Fibroblast of mammary gland (primary cell): ENCODE measurements at regions not wholly inside any gene's neighbourhood (a gene's known extent, or its start where the extent isn't known, plus 50 kb on each side); places are given as distances from the start of the nearest gene placed in this dataset.

Source experiments
- DNase-seq: peaks from one replicate; pipeline ENCODE4 v3.0.0-alpha.2; 2010; ENCODE audit warnings: low read depth
- H3K4me3 ChIP-seq: 2 replicates; pipeline ENCODE4 v1.5.1; 2011; ENCODE audit warnings: low read depth, mild to moderate bottlenecking, low read length, moderate library complexity; ENCODE audit not compliant: control insufficient read depth
- TF ChIP-seq, protein P1 (sequence below): conservative IDR thresholded peaks from 2 replicates; pipeline ENCODE4 v1.5.1; 2011; ENCODE audit warnings: low read depth, low read length, inconsistent platforms; ENCODE audit not compliant: control insufficient read depth, insufficient read depth

DNA sequence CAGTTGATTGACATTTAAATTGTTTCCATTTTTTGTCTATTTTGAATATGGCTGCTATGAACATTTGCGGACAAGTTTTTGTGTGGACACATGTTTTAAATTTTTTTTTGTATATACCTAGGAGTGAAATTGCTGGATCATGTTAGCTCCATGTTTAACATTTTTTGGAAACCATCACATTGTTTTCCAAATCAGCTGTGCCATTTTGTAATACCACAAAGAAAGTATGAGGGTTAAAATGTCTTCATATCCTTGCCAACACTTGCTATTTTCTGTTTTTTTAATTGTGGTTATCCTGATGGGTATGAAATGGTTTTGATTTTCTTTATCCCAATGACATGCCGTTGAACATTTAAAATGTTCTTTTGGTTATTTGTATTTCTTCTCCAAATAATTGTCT is 52.1 kb downstream of the CARTPT start:
- no peak overlapping the region for H3K4me3 ChIP-seq
- no peak for DNase-seq
- TF ChIP-seq, protein P1, sequence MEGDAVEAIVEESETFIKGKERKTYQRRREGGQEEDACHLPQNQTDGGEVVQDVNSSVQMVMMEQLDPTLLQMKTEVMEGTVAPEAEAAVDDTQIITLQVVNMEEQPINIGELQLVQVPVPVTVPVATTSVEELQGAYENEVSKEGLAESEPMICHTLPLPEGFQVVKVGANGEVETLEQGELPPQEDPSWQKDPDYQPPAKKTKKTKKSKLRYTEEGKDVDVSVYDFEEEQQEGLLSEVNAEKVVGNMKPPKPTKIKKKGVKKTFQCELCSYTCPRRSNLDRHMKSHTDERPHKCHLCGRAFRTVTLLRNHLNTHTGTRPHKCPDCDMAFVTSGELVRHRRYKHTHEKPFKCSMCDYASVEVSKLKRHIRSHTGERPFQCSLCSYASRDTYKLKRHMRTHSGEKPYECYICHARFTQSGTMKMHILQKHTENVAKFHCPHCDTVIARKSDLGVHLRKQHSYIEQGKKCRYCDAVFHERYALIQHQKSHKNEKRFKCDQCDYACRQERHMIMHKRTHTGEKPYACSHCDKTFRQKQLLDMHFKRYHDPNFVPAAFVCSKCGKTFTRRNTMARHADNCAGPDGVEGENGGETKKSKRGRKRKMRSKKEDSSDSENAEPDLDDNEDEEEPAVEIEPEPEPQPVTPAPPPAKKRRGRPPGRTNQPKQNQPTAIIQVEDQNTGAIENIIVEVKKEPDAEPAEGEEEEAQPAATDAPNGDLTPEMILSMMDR, result no peak

DNA sequence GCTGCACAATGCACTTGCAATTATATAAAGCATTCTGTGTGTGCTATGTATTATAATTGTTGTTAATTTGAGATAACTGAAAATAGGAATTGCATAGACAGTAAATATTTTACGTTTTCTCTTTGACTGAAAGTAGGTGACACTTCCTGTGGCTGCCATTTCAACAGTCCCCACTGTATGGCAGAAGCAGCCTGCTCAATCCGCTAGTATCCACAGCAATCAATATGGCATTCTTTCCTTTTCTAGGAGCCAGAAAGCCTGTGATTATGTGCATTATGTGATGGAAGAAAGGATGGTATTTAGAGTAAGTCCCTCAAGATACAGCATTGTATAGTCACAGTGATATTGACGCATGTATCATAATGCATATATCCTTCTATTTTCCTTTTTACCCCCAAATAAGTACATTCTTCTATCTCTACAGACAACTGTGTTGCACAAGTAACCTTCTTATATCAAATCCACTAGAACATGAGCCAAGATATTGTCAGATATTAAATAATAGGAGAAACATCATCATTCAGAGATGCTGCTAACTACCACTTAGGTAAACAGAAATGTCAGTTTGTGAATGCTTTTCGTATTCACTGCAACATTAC is 59.7 kb downstream of the CARTPT start:
- H3K4me3 ChIP-seq, result no peak overlapping the region
- TF ChIP-seq, protein P1, result peak; percentile 63
- DNase-seq, result peak; percentile 38

DNA sequence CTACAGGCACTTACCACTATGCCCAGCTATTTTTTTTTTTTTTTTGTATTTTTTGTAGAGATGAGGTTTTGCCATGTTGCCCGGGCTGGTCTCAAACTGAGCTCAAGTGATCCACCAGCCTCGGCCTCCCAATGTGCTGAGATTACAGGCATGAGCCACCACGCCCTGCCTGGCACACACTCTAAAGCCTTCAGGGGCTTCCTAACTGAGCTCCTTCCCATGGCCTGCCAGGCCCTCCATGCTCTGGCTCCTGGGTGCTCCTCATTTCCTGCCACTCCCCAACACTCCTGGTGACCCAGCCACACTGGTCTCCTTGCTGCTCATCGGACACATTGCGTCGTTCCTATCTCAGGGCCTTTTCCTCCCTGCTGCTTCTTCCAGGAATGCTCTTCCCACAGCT is 61.5 kb downstream of the CARTPT start:
- no peak for DNase-seq
- H3K4me3 ChIP-seq, result no peak overlapping the region
- TF ChIP-seq, protein P1, result no peak

DNA sequence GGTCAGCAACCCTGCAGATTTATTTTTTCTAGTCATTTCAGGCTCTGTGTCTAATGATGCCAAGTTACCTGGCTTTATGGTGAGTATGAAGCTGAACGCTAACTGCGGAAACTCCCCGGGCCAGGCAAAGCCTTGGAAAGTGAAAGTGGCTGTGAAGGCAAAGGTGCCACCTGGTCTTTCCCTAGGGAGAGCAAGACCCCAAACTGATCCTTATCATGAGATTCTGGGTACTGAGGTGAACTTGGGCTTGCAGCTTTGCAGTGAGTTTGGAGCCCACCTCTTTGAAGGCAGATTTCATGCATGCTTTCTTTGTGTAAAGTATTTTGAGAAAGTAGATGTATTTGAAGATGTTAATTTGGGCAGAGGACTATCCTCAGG is 63.3 kb downstream of the CARTPT start:
- H3K4me3 ChIP-seq, result no peak overlapping the region
- TF ChIP-seq, protein P1, result no peak
- no peak for DNase-seq

DNA sequence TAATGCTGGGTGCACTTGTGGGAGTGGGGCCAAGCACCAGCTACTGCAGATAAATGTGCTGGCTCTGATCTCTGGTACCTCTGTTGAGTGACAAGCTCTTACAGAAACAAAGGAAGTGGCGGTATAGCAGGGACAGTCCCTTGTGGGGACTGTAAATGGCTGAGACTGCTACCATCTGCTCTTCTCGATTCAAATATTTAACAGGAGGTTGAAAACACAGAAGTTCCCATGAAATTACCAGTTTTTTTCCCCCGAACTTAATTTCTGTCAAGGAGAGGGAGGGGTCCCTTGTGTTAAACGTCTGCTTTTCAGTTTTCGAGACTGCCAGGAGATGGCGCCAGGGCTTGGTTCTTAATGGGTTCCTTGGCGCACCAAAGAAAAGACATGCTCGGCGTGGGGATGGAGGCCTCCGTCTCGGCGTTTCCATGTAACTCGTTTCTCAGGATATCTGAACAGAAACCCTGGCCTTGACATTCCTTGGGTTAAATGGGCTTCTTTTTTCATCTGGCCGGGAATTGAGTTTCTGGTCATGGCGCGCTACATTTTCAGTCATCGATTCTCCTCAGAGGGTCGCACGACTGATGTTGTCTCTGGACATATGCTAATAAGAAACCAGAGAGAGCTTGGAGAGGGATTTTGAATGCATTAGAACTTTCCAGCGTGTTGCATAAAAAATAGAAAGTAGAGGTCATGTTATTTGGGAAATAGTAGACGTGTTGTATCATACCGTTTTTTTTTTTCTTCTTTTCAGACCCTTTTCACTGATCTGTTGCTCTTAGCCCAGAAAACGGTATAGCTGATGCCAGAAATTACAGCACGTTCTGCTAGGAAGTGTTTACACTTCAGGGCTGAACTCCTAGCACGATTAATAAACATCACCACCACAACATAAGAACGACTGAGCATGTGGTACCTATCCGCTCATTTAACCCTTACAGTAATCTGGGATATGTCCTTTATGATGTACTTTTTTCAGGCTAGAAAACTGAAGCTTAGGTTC is 64.0 kb downstream of the CARTPT start:
- TF ChIP-seq, protein P1, result peak; percentile 91
- H3K4me3 ChIP-seq, result peak overlapping the region; percentile 30
- DNase-seq, result peak; percentile 74

DNA sequence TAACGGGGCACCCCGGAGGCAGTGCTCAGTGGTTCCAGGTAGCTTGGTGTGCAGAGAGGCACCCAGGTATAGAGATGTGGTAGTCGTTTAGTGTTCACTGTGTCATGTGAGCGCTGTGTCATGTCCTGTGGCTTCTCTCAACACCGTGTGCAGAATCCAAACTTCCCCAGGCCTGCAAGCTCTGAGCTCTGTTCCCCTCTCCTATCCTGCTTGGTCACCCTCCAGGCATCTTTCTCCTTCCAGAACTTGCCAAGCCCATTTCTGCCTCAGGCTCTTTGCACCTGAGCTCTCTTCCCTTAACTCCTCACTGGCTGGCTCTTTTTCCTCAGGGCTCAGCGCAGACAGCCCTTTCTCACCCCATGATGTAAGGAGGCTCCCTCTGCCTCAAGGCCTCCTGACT is 64.8 kb downstream of the CARTPT start:
- TF ChIP-seq, protein P1, result no peak
- no peak for DNase-seq
- no peak overlapping the region for H3K4me3 ChIP-seq
